ENCODE measurements at regions not wholly inside any gene's neighbourhood (a gene's known extent, or its start where the extent isn't known, plus 50 kb on each side); places are given as distances from the start of the nearest gene placed in this dataset.

DNA sequence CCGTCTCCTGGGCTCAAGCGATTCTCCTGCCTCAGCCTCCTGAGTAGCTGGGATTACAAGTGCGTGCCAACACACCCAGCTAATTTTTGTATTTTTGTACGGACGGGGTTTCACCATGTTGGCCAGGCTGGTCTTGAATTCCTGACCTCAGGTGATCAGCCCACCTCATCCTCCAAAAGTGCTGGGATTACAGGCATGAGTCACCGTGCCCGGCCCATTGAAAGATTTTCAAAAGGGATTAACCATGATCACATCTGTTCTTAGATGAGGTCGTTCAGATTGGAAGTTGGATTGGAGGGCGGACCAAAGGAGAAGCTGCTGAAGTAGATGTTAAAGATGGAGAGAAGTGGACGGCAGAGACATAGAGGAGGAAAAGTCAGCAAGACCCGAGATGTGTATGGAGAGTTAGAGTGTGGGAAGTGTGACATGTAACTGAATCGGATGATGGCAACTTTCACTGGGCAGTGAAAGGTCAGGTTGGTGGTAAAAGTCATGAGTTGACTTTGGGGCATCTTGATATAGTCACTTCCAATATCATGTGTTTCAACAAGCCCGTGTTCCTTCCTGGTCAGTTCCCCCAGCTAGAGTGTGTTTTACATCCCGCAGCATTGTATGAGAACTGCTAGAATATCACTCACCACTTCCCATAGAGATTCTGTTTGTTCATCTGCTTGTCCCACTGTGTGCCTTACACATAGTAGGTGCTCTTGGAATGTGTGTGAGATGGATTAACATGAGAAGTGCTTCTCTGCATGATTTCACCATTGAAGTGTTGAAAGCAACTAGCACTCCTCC lies 54.4 kb upstream of the TINAGL1 start:
- peaks cover 6% of the 10 kb centered on the region for H3K4me1 Mint-ChIP-seq (ENCODE audit: unreplicated experiment)
- TF ChIP-seq CTCF (IDR thresholded peaks at IDR 0.05), result no peak
- no peaks in the 10 kb centered on the region for H3K9me3 Mint-ChIP-seq (ENCODE audit: unreplicated experiment)
- DNase-seq (ENCODE audit: extremely low spot score, unreplicated experiment), result no peak
- H3K4me3 Mint-ChIP-seq (ENCODE audit: unreplicated experiment), result no peak overlapping the region
- no peaks in the 10 kb centered on the region for H3K36me3 Mint-ChIP-seq (ENCODE audit: unreplicated experiment)
- H3K27me3 Mint-ChIP-seq (ENCODE audit: unreplicated experiment), result peaks cover 27% of the 10 kb centered on the region
- H3K27ac Mint-ChIP-seq (ENCODE audit: unreplicated experiment), result no peak overlapping the region

GRCh38 chr1:31522556-31522845 lies 53.8 kb upstream of the TINAGL1 start:
- no peak overlapping the region for H3K4me3 Mint-ChIP-seq (ENCODE audit: unreplicated experiment)
- H3K4me1 Mint-ChIP-seq (ENCODE audit: unreplicated experiment), result peaks cover 6% of the 10 kb centered on the region
- H3K36me3 Mint-ChIP-seq (ENCODE audit: unreplicated experiment), result no peaks in the 10 kb centered on the region
- TF ChIP-seq CTCF (IDR thresholded peaks at IDR 0.05), result no peak
- peaks cover 26% of the 10 kb centered on the region for H3K27me3 Mint-ChIP-seq (ENCODE audit: unreplicated experiment)
- H3K9me3 Mint-ChIP-seq (ENCODE audit: unreplicated experiment), result no peaks in the 10 kb centered on the region
- no peak for DNase-seq (ENCODE audit: extremely low spot score, unreplicated experiment)
- H3K27ac Mint-ChIP-seq (ENCODE audit: unreplicated experiment), result no peak overlapping the region

DNA sequence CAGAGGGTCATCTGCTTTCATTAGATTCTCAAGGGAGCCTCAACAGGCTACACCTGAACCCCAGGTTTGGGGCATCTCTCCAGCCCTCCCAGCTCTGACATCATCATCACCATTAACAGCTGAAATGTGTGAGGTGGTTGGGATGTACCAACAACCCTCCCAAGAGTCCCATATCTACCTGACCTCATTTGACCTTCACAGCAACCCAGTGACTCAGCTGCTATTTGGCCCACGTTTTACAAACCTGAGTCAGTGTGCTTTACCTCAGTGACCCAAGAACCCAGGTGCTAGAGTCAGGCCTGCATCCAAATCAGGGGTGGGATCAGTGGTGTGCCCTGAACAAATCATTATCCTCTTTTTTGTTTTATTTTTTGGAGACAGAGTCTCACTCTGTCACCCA lies 53.3 kb upstream of the TINAGL1 start:
- peaks cover 28% of the 10 kb centered on the region for H3K27me3 Mint-ChIP-seq (ENCODE audit: unreplicated experiment)
- DNase-seq (ENCODE audit: extremely low spot score, unreplicated experiment), result no peak
- no peaks in the 10 kb centered on the region for H3K36me3 Mint-ChIP-seq (ENCODE audit: unreplicated experiment)
- H3K4me1 Mint-ChIP-seq (ENCODE audit: unreplicated experiment), result peaks cover 6% of the 10 kb centered on the region
- H3K27ac Mint-ChIP-seq (ENCODE audit: unreplicated experiment), result no peak overlapping the region
- no peaks in the 10 kb centered on the region for H3K9me3 Mint-ChIP-seq (ENCODE audit: unreplicated experiment)
- H3K4me3 Mint-ChIP-seq (ENCODE audit: unreplicated experiment), result no peak overlapping the region
- no peak for TF ChIP-seq CTCF (IDR thresholded peaks at IDR 0.05)

GRCh38 chr1:31523769-31524168 lies 52.5 kb upstream of the TINAGL1 start:
- no peak overlapping the region for H3K27ac Mint-ChIP-seq (ENCODE audit: unreplicated experiment)
- no peaks in the 10 kb centered on the region for H3K9me3 Mint-ChIP-seq (ENCODE audit: unreplicated experiment)
- DNase-seq (ENCODE audit: extremely low spot score, unreplicated experiment), result no peak
- H3K27me3 Mint-ChIP-seq (ENCODE audit: unreplicated experiment), result peaks cover 23% of the 10 kb centered on the region
- no peak for TF ChIP-seq CTCF (IDR thresholded peaks at IDR 0.05)
- peaks cover 6% of the 10 kb centered on the region for H3K4me1 Mint-ChIP-seq (ENCODE audit: unreplicated experiment)
- no peaks in the 10 kb centered on the region for H3K36me3 Mint-ChIP-seq (ENCODE audit: unreplicated experiment)
- no peak overlapping the region for H3K4me3 Mint-ChIP-seq (ENCODE audit: unreplicated experiment)

DNA sequence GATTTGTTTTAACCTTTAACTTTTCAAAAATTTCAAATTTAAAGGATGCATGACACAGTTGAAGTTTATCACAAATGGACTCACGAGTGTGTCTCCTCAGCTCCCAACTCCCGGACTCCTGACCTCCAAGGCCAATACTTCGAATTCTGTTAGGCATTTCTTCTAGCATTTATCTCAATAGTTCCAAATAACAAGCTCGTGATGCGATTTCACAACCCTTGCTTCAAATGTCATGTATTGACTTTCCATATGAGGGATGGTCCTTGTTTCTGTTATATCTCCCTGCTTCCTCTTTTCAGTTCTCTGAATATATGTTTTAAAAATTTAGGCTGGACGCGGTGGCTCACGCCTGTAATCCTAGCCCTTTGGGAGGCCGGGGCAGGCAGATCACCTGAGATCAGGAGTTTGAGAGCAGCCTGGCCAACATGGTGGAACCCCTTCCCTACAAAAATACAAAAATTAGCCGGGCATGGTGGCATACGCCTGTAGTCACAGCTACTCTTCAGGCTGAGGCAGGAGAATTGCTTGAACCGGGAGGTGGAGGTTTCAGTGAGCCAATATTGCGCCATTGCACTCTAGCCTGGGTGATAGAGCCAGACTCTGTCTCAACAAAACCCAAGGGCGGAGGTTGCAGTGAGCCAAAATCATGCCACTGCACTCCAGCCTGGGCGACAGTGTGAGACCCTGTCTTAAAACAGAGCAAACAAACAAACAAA lies 52.0 kb upstream of the TINAGL1 start:
- no peaks in the 10 kb centered on the region for H3K9me3 Mint-ChIP-seq (ENCODE audit: unreplicated experiment)
- no peaks in the 10 kb centered on the region for H3K36me3 Mint-ChIP-seq (ENCODE audit: unreplicated experiment)
- no peak for DNase-seq (ENCODE audit: extremely low spot score, unreplicated experiment)
- no peak overlapping the region for H3K4me3 Mint-ChIP-seq (ENCODE audit: unreplicated experiment)
- H3K4me1 Mint-ChIP-seq (ENCODE audit: unreplicated experiment), result peaks cover 6% of the 10 kb centered on the region
- H3K27me3 Mint-ChIP-seq (ENCODE audit: unreplicated experiment), result peaks cover 18% of the 10 kb centered on the region
- no peak overlapping the region for H3K27ac Mint-ChIP-seq (ENCODE audit: unreplicated experiment)
- TF ChIP-seq CTCF (IDR thresholded peaks at IDR 0.05), result no peak

Measured in osteocyte (in vitro differentiated cells).